ENCODE measurements at regions not wholly inside any gene's neighbourhood (a gene's known extent, or its start where the extent isn't known, plus 50 kb on each side); places are given as distances from the start of the nearest gene placed in this dataset.

- no peak overlapping the region for H3K4me3 ChIP-seq (ENCODE audit: low read length)
These were observed 86.9 kb downstream of the FGF9 start for GRCh38 chr13:21757763-21758162.

GRCh38 chr13:21758441-21758840, 87.6 kb downstream of the FGF9 start:
- Histone ChIP-seq H3K18ac (ENCODE audit: low read length) (no peak overlapping the region), H3K56ac (ENCODE audit: low read length) (no peak overlapping the region), H2BK5ac (ENCODE audit: low read length) (no peak overlapping the region), H3K4me3 (ENCODE audit: low read length) (no peak overlapping the region), H2BK120ac (ENCODE audit: low read depth, low read length) (no peak overlapping the region), H3K27me3 (ENCODE audit: insufficient read depth, low read length, poor library complexity) (no peaks in the 10 kb centered on the region), H3K27ac (ENCODE audit: low read depth, low read length) (no peak overlapping the region), H4K8ac (ENCODE audit: low read depth, low read length) (no peak overlapping the region), H4K5ac (ENCODE audit: low read length) (no peak overlapping the region), H3K4me2 (ENCODE audit: low read length) (no peak overlapping the region), H3K9ac (ENCODE audit: low read length) (no peak overlapping the region), H2BK15ac (replicated peaks; ENCODE audit: low read depth) (no peak overlapping the region), H3K79me1 (ENCODE audit: low read length) (no peaks in the 10 kb centered on the region), H3K4ac (ENCODE audit: low read depth, low read length) (no peak overlapping the region), H3K4me1 (ENCODE audit: control insufficient read depth, low read depth, low read length) (peaks cover 2% of the 10 kb centered on the region), H3K23ac (ENCODE audit: low read length) (no peak overlapping the region), H3K79me2 (ENCODE audit: control insufficient read depth, insufficient read depth, low read length) (no peaks in the 10 kb centered on the region), H3K36me3 (ENCODE audit: control insufficient read depth, insufficient read depth, low read length) (no peaks in the 10 kb centered on the region), H2AK5ac (ENCODE audit: low read length) (no peak overlapping the region)
- WGBS (ENCODE audit: extremely low coverage, insufficient coverage, low lambda C conversion rate) = no CpG with 5 or more reads among the region's 5 CpGs
- DNase-seq = no peak

More at GRCh38 chr13:21757763-21758162, 86.9 kb downstream of the FGF9 start:
- Histone ChIP-seq H3K36me3 (ENCODE audit: control insufficient read depth, insufficient read depth, low read length) (no peaks in the 10 kb centered on the region), H3K9ac (ENCODE audit: low read length) (no peak overlapping the region), H3K23ac (ENCODE audit: low read length) (no peak overlapping the region), H3K56ac (ENCODE audit: low read length) (no peak overlapping the region), H2BK5ac (ENCODE audit: low read length) (no peak overlapping the region), H2BK120ac (ENCODE audit: low read depth, low read length) (no peak overlapping the region), H2BK15ac (replicated peaks; ENCODE audit: low read depth) (no peak overlapping the region), H2AK5ac (ENCODE audit: low read length) (no peak overlapping the region), H3K27ac (ENCODE audit: low read depth, low read length) (no peak overlapping the region), H4K8ac (ENCODE audit: low read depth, low read length) (no peak overlapping the region), H3K4me2 (ENCODE audit: low read length) (no peak overlapping the region), H3K4me1 (ENCODE audit: control insufficient read depth, low read depth, low read length) (peaks cover 2% of the 10 kb centered on the region), H4K5ac (ENCODE audit: low read length) (no peak overlapping the region), H3K18ac (ENCODE audit: low read length) (no peak overlapping the region), H3K79me2 (ENCODE audit: control insufficient read depth, insufficient read depth, low read length) (no peaks in the 10 kb centered on the region), H3K4ac (ENCODE audit: low read depth, low read length) (no peak overlapping the region), H3K79me1 (ENCODE audit: low read length) (no peaks in the 10 kb centered on the region), H3K27me3 (ENCODE audit: insufficient read depth, low read length, poor library complexity) (no peaks in the 10 kb centered on the region)
- DNase-seq = no peak
- no CpG with 5 or more reads among the region's 2 CpGs for WGBS (ENCODE audit: extremely low coverage, insufficient coverage, low lambda C conversion rate)

- Histone ChIP-seq H2BK120ac (ENCODE audit: low read depth, low read length) (no peak overlapping the region), H3K56ac (ENCODE audit: low read length) (no peak overlapping the region), H4K8ac (ENCODE audit: low read depth, low read length) (no peak overlapping the region), H3K27ac (ENCODE audit: low read depth, low read length) (no peak overlapping the region), H2BK5ac (ENCODE audit: low read length) (no peak overlapping the region), H3K4ac (ENCODE audit: low read depth, low read length) (no peak overlapping the region), H3K23ac (ENCODE audit: low read length) (no peak overlapping the region), H3K27me3 (ENCODE audit: insufficient read depth, low read length, poor library complexity) (no peaks in the 10 kb centered on the region), H3K18ac (ENCODE audit: low read length) (no peak overlapping the region), H2BK15ac (replicated peaks; ENCODE audit: low read depth) (no peak overlapping the region), H3K4me1 (ENCODE audit: control insufficient read depth, low read depth, low read length) (peaks cover 2% of the 10 kb centered on the region), H2AK5ac (ENCODE audit: low read length) (no peak overlapping the region), H3K9ac (ENCODE audit: low read length) (no peak overlapping the region), H4K5ac (ENCODE audit: low read length) (no peak overlapping the region), H3K36me3 (ENCODE audit: control insufficient read depth, insufficient read depth, low read length) (no peaks in the 10 kb centered on the region), H3K4me2 (ENCODE audit: low read length) (no peak overlapping the region), H3K4me3 (ENCODE audit: low read length) (no peak overlapping the region), H3K79me2 (ENCODE audit: control insufficient read depth, insufficient read depth, low read length) (no peaks in the 10 kb centered on the region), H3K79me1 (ENCODE audit: low read length) (no peaks in the 10 kb centered on the region)
- no peak for DNase-seq
- no CpG with 5 or more reads among the region's 5 CpGs for WGBS (ENCODE audit: extremely low coverage, insufficient coverage, low lambda C conversion rate)
These were observed 88.6 kb downstream of the FGF9 start for GRCh38 chr13:21759463-21759862.

- Histone ChIP-seq H3K27ac (ENCODE audit: low read depth, low read length) (no peak overlapping the region), H3K4me3 (ENCODE audit: low read length) (no peak overlapping the region), H2AK5ac (ENCODE audit: low read length) (no peak overlapping the region), H3K9ac (ENCODE audit: low read length) (no peak overlapping the region), H3K4ac (ENCODE audit: low read depth, low read length) (no peak overlapping the region), H3K27me3 (ENCODE audit: insufficient read depth, low read length, poor library complexity) (no peaks in the 10 kb centered on the region), H4K8ac (ENCODE audit: low read depth, low read length) (no peak overlapping the region), H3K79me2 (ENCODE audit: control insufficient read depth, insufficient read depth, low read length) (no peaks in the 10 kb centered on the region), H3K56ac (ENCODE audit: low read length) (no peak overlapping the region), H3K4me2 (ENCODE audit: low read length) (no peak overlapping the region), H2BK15ac (replicated peaks; ENCODE audit: low read depth) (no peak overlapping the region), H3K4me1 (ENCODE audit: control insufficient read depth, low read depth, low read length) (peaks cover 2% of the 10 kb centered on the region), H3K18ac (ENCODE audit: low read length) (no peak overlapping the region), H4K5ac (ENCODE audit: low read length) (no peak overlapping the region), H2BK120ac (ENCODE audit: low read depth, low read length) (no peak overlapping the region), H2BK5ac (ENCODE audit: low read length) (no peak overlapping the region), H3K36me3 (ENCODE audit: control insufficient read depth, insufficient read depth, low read length) (no peaks in the 10 kb centered on the region), H3K79me1 (ENCODE audit: low read length) (no peaks in the 10 kb centered on the region), H3K23ac (ENCODE audit: low read length) (no peak overlapping the region)
- DNase-seq = no peak
- WGBS (ENCODE audit: extremely low coverage, insufficient coverage, low lambda C conversion rate) = no CpG with 5 or more reads among the region's 6 CpGs
These were observed 89.0 kb downstream of the FGF9 start for GRCh38 chr13:21759911-21760310.

- no peak overlapping the region for H2AK5ac ChIP-seq (ENCODE audit: low read length)
- H3K4me1 ChIP-seq (ENCODE audit: control insufficient read depth, low read depth, low read length) = no peaks in the 10 kb centered on the region
- no peak overlapping the region for H3K18ac ChIP-seq (ENCODE audit: low read length)
- no peak overlapping the region for H2BK15ac ChIP-seq (replicated peaks; ENCODE audit: low read depth)
- no peaks in the 10 kb centered on the region for H3K27me3 ChIP-seq (ENCODE audit: insufficient read depth, low read length, poor library complexity)
- no peak overlapping the region for H3K4ac ChIP-seq (ENCODE audit: low read depth, low read length)
- H3K23ac ChIP-seq (ENCODE audit: low read length) = no peak overlapping the region
- no peak overlapping the region for H4K8ac ChIP-seq (ENCODE audit: low read depth, low read length)
- no peak overlapping the region for H3K27ac ChIP-seq (ENCODE audit: low read depth, low read length)
- no peak overlapping the region for H2BK120ac ChIP-seq (ENCODE audit: low read depth, low read length)
- no peak overlapping the region for H3K4me3 ChIP-seq (ENCODE audit: low read length)
- H3K56ac ChIP-seq (ENCODE audit: low read length) = no peak overlapping the region
- no peak overlapping the region for H2BK5ac ChIP-seq (ENCODE audit: low read length)
- no peaks in the 10 kb centered on the region for H3K79me1 ChIP-seq (ENCODE audit: low read length)
- H4K5ac ChIP-seq (ENCODE audit: low read length) = no peak overlapping the region
- no peak overlapping the region for H3K4me2 ChIP-seq (ENCODE audit: low read length)
- no CpG with 5 or more reads among the region's 5 CpGs for whole genome bisulfite sequencing (ENCODE audit: extremely low coverage, insufficient coverage, low lambda C conversion rate)
- H3K9ac ChIP-seq (ENCODE audit: low read length) = no peak overlapping the region
- no peaks in the 10 kb centered on the region for H3K36me3 ChIP-seq (ENCODE audit: control insufficient read depth, insufficient read depth, low read length)
- H3K79me2 ChIP-seq (ENCODE audit: control insufficient read depth, insufficient read depth, low read length) = no peaks in the 10 kb centered on the region
- DNase-seq = peak; percentile 17
These were observed 90.9 kb downstream of the FGF9 start for GRCh38 chr13:21761770-21762169.

GRCh38 chr13:21762512-21762911, 91.6 kb downstream of the FGF9 start:
- H3K79me2 ChIP-seq (ENCODE audit: control insufficient read depth, insufficient read depth, low read length) = no peaks in the 10 kb centered on the region
- H2AK5ac ChIP-seq (ENCODE audit: low read length) = no peak overlapping the region
- no peak overlapping the region for H2BK120ac ChIP-seq (ENCODE audit: low read depth, low read length)
- no peak overlapping the region for H3K4ac ChIP-seq (ENCODE audit: low read depth, low read length)
- H3K36me3 ChIP-seq (ENCODE audit: control insufficient read depth, insufficient read depth, low read length) = no peaks in the 10 kb centered on the region
- no peak overlapping the region for H2BK5ac ChIP-seq (ENCODE audit: low read length)
- H4K5ac ChIP-seq (ENCODE audit: low read length) = no peak overlapping the region
- no peak overlapping the region for H3K4me3 ChIP-seq (ENCODE audit: low read length)
- no peak overlapping the region for H3K18ac ChIP-seq (ENCODE audit: low read length)
- H2BK15ac ChIP-seq (replicated peaks; ENCODE audit: low read depth) = no peak overlapping the region
- H3K23ac ChIP-seq (ENCODE audit: low read length) = no peak overlapping the region
- H3K4me1 ChIP-seq (ENCODE audit: control insufficient read depth, low read depth, low read length) = no peaks in the 10 kb centered on the region
- no peak overlapping the region for H3K9ac ChIP-seq (ENCODE audit: low read length)
- H3K27ac ChIP-seq (ENCODE audit: low read depth, low read length) = no peak overlapping the region
- DNase-seq = no peak
- H3K56ac ChIP-seq (ENCODE audit: low read length) = no peak overlapping the region
- whole genome bisulfite sequencing (ENCODE audit: extremely low coverage, insufficient coverage, low lambda C conversion rate) = 100% methylated on average over 1 of the region's 8 CpGs
- no peaks in the 10 kb centered on the region for H3K79me1 ChIP-seq (ENCODE audit: low read length)
- H3K4me2 ChIP-seq (ENCODE audit: low read length) = no peak overlapping the region
- no peaks in the 10 kb centered on the region for H3K27me3 ChIP-seq (ENCODE audit: insufficient read depth, low read length, poor library complexity)
- no peak overlapping the region for H4K8ac ChIP-seq (ENCODE audit: low read depth, low read length)
